ENCODE measurements at regions not wholly inside any gene's neighbourhood (a gene's known extent, or its start where the extent isn't known, plus 50 kb on each side); places are given as distances from the start of the nearest gene placed in this dataset.

DNA sequence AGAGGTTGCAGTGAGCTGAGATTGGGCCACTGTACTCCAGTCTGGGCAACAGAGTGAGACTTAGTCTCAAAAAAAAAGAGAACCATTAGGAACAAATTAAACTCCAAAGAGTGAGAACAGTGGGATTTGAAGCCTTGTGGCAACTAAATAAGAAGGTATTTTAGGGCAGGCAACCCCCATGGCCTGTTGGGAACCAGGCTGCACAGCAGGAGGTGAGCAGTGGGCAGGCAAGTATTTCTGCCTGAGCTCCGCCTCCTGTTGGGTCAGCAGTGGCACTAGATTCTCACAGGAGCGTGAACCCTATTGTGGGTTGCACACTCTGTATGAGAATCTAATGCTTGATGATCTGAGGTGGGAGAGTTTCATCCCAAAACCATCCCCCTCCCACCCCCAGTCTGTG is 57.6 kb upstream of the MED9 start:
- DNase-seq, result no peak

DNA sequence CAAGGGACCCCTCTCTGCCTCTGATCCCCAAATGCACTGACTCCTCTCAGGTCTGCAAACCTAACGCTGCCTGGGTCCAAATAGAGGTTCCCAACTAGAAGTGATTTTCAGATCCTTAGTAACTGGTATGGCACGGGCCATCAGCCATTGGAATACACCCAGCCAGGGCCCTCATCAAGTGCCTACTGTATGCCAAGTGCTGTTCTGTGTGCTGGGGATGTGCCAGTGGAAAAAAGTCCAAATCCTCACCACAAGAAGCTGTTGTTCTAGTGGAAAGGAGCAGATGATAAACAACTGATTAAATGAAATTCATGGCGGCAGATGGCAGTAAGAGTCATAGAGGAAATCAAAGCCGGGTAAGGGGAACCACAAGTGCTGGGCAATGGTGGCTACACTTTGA is 57.2 kb upstream of the MED9 start:
- DNase-seq, result no peak

DNA sequence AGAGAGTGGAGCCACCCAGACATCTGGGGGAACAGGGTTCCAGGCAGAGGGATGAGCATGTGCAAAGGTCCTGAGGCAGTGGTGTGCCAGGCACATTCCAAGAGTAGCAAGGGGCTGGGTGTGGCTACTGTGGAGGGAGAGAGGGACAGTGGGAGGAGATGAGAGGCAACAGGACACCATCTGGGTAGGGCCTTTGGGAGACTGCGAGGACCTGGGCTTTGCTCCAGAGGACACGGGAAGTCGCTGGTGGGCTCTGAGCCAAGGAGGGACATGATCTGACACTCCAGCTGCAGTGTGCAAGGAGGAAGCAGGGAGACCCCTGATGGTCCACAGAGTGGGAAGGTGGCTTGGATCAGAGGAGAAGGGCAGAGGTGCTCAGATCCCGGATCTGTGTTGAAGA is 56.7 kb upstream of the MED9 start:
- no peak for DNase-seq

GRCh38 chr17:17420561-17421269 is 56.1 kb upstream of the MED9 start:
- no peak for DNase-seq

GRCh38 chr17:17421346-17422216 is 55.2 kb upstream of the MED9 start:
- no peak for DNase-seq

GRCh38 chr17:17422217-17422610 is 54.6 kb upstream of the MED9 start:
- no peak for DNase-seq

- no peak for DNase-seq
Measured at GRCh38 chr17:17422641-17423040, 54.2 kb upstream of the MED9 start.

DNA sequence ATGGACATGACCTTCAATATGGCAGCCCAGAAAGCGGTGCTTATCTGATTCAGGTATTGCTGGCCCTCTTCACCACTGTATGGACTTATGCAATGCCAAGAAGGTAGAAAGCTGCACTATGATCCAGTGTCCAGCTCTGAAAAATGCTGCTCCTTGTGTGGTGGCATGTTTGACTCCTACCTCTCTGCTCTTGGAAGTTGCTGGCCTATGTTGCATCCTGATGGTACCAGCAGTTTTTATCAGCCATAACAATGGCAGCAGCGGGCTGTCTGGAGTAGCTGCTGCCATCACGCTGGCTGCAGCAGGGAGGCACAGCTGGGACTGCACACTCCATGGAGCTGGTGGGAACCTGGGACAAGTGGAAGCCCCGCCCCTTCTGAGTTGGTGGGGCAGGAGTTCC is 53.1 kb upstream of the MED9 start:
- no peak for DNase-seq

GRCh38 chr17:17424552-17424951 is 52.2 kb upstream of the MED9 start:
- no peak for DNase-seq

DNA sequence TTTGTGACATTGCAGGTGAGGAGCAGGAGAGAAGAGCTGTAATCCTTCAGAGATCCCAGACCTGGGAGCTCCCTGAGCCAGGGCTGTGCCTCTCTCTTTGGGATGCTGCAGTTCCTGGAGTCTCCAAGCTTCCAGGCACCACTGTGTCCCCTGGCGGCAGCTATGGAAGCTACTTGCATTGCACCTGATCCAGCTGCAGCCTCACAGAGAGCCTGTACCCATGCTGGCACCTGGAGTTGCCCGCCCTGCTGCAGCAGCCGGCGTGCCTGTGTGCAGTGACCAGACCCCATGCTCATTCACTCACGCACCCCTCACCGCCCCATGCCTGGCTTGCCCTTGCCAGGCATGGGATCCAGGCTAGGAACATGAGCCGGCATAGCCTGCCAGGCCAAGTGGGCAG is 51.8 kb upstream of the MED9 start:
- no peak for DNase-seq

DNA sequence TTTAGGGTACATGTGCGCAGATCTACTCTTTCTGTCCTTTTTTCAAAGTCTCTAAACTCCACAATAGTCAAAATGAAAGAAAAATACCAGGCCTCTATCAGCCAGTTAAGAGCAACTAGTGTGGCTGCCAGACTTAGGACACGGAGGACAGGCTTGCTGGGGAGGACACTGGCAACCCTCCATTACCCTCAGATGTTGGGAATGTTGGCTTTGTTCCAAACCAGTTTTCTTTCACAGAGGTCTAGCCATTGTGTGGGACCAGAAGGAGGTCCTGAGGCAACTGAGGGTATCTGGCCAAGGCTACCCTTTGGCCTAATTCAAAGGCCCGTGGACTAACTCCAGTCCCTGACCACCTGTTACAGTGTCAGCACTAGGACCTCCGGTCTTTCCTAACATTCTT is 51.2 kb upstream of the MED9 start:
- no peak for DNase-seq

GRCh38 chr17:17426184-17426583 is 50.6 kb upstream of the MED9 start:
- no peak for DNase-seq
